ENCODE measurements at regions not wholly inside any gene's neighbourhood (a gene's known extent, or its start where the extent isn't known, plus 50 kb on each side); places are given as distances from the start of the nearest gene placed in this dataset.

GRCh38 chr1:48093147-48093546 is 96.0 kb upstream of the TRABD2B start:
- no peak for TF ChIP-seq POLR2A (IDR thresholded peaks at IDR 0.05)
- TF ChIP-seq CTCF (IDR thresholded peaks at IDR 0.05), result no peak

Data from vagina (tissue), 2 donors.